WTC11 (cell line): ENCODE measurements at regions not wholly inside any gene's neighbourhood (a gene's known extent, or its start where the extent isn't known, plus 50 kb on each side); places are given as distances from the start of the nearest gene placed in this dataset.

Experiments used
- ATF3 ChIP-seq: sonication (generic); formaldehyde crosslinking; conservative IDR thresholded peaks from 2 replicates; pipeline ENCODE4 v1.8.1; 2022; ENCODE audit warnings: mild to moderate bottlenecking, missing genetic modification reagents
- CBFB ChIP-seq: sonication (generic); formaldehyde crosslinking; IDR thresholded peaks from 2 replicates; pipeline ENCODE4 v1.8.1; 2022; ENCODE audit warnings: mild to moderate bottlenecking, low read depth, missing genetic modification reagents
- GABPB1 ChIP-seq: sonication (generic); formaldehyde crosslinking; IDR thresholded peaks from 2 replicates; pipeline ENCODE4 v1.8.1; 2023; ENCODE audit warnings: mild to moderate bottlenecking, missing genetic modification reagents
- IRF1 ChIP-seq: sonication (generic); formaldehyde crosslinking; IDR thresholded peaks from 2 replicates; pipeline ENCODE4 v1.8.0; 2023; ENCODE audit warnings: missing genetic modification reagents
- ZBTB43 ChIP-seq: sonication (generic); formaldehyde crosslinking; IDR thresholded peaks from 2 replicates; pipeline ENCODE4 v1.8.1; 2023; ENCODE audit warnings: mild to moderate bottlenecking, missing genetic modification reagents
- ZNF512 ChIP-seq: sonication (generic); formaldehyde crosslinking; IDR thresholded peaks from 2 replicates; pipeline ENCODE4 v1.8.1; 2022; ENCODE audit warnings: missing genetic modification reagents, borderline replicate concordance
- TF ChIP-seq, protein P1 (sequence below): sonication (generic); formaldehyde crosslinking; IDR thresholded peaks from 2 replicates; pipeline ENCODE4 v1.8.1; 2022; ENCODE audit warnings: low read depth, mild to moderate bottlenecking, moderate library complexity, missing genetic modification reagents, borderline replicate concordance
- TF ChIP-seq, protein P2 (sequence below): fragments of 200-600 bp; IDR thresholded peaks from 2 replicates; pipeline ENCODE4 v1.8.0; 2022; ENCODE audit warnings: antibody characterized with exemption
- TF ChIP-seq, protein P3 (sequence below): sonication (generic); formaldehyde crosslinking; IDR thresholded peaks from 2 replicates; pipeline ENCODE4 v1.8.1; 2022; ENCODE audit warnings: mild to moderate bottlenecking, moderate library complexity, missing genetic modification reagents
- TF ChIP-seq, protein P4 (sequence below): sonication (generic); formaldehyde crosslinking; IDR thresholded peaks from 2 replicates; pipeline ENCODE4 v1.8.1; 2023; ENCODE audit warnings: mild to moderate bottlenecking, missing genetic modification reagents, moderate library complexity

- TF ChIP-seq GABPB1 (CRISPR knock-in tag): no peak
- TF ChIP-seq, protein P1, sequence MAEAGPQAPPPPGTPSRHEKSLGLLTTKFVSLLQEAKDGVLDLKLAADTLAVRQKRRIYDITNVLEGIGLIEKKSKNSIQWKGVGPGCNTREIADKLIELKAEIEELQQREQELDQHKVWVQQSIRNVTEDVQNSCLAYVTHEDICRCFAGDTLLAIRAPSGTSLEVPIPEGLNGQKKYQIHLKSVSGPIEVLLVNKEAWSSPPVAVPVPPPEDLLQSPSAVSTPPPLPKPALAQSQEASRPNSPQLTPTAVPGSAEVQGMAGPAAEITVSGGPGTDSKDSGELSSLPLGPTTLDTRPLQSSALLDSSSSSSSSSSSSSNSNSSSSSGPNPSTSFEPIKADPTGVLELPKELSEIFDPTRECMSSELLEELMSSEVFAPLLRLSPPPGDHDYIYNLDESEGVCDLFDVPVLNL (CRISPR knock-in tag): no peak
- TF ChIP-seq, protein P2, sequence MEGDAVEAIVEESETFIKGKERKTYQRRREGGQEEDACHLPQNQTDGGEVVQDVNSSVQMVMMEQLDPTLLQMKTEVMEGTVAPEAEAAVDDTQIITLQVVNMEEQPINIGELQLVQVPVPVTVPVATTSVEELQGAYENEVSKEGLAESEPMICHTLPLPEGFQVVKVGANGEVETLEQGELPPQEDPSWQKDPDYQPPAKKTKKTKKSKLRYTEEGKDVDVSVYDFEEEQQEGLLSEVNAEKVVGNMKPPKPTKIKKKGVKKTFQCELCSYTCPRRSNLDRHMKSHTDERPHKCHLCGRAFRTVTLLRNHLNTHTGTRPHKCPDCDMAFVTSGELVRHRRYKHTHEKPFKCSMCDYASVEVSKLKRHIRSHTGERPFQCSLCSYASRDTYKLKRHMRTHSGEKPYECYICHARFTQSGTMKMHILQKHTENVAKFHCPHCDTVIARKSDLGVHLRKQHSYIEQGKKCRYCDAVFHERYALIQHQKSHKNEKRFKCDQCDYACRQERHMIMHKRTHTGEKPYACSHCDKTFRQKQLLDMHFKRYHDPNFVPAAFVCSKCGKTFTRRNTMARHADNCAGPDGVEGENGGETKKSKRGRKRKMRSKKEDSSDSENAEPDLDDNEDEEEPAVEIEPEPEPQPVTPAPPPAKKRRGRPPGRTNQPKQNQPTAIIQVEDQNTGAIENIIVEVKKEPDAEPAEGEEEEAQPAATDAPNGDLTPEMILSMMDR: no peak
- TF ChIP-seq, protein P3, sequence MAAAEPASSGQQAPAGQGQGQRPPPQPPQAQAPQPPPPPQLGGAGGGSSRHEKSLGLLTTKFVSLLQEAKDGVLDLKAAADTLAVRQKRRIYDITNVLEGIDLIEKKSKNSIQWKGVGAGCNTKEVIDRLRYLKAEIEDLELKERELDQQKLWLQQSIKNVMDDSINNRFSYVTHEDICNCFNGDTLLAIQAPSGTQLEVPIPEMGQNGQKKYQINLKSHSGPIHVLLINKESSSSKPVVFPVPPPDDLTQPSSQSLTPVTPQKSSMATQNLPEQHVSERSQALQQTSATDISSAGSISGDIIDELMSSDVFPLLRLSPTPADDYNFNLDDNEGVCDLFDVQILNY (CRISPR knock-in tag): no peak
- no peak for TF ChIP-seq ATF3 (CRISPR knock-in tag)
- TF ChIP-seq, protein P4, sequence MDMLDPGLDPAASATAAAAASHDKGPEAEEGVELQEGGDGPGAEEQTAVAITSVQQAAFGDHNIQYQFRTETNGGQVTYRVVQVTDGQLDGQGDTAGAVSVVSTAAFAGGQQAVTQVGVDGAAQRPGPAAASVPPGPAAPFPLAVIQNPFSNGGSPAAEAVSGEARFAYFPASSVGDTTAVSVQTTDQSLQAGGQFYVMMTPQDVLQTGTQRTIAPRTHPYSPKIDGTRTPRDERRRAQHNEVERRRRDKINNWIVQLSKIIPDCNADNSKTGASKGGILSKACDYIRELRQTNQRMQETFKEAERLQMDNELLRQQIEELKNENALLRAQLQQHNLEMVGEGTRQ: no peak
- no peak for TF ChIP-seq ZBTB43 (CRISPR knock-in tag)
- no peak for TF ChIP-seq ZNF512 (CRISPR knock-in tag)
- no peak for TF ChIP-seq CBFB (CRISPR knock-in tag)
- TF ChIP-seq IRF1 (CRISPR knock-in tag): no peak
Observed at GRCh38 chr17:33962857-33963655, 292.0 kb upstream of the CCL2 start.
